Memory B cell (primary cell): ENCODE measurements at regions not wholly inside any gene's neighbourhood (a gene's known extent, or its start where the extent isn't known, plus 50 kb on each side); places are given as distances from the start of the nearest gene placed in this dataset.
"Not testable (repeated sequence)": the region's sequence is repeated elsewhere in the genome, so short reads cannot be mapped to it uniquely, and the experiment has no call there.

ENCODE experiments used
- ATAC-seq: fragments of 150-1000 bp; cut with Tn5 transposase; 2 replicates; pipeline ENCODE4 v1.10.0; 2021; ENCODE audit warnings: low read depth, mild to moderate bottlenecking, moderate library complexity
- DNase-seq, 2 donors: peaks; one replicate each; pipeline ENCODE4 v3.0.0; 2022; ENCODE audit warnings: low spot score in 2 of 2
- H3K27ac Mint-ChIP-seq: one replicate; pipeline ENCODE4 v1.8.0; 2022; ENCODE audit warnings: mild to moderate bottlenecking, moderate library complexity, mixed read lengths
- H3K27me3 Mint-ChIP-seq: one replicate; pipeline ENCODE4 v1.8.0; 2022; ENCODE audit warnings: mixed read lengths
- H3K36me3 Mint-ChIP-seq: one replicate; pipeline ENCODE4 v1.8.0; 2022; ENCODE audit warnings: mild to moderate bottlenecking, mixed read lengths
- H3K4me1 Mint-ChIP-seq: one replicate; pipeline ENCODE4 v1.8.0; 2022; ENCODE audit warnings: mixed read lengths
- H3K4me3 Mint-ChIP-seq: one replicate; pipeline ENCODE4 v1.8.0; 2022; ENCODE audit warnings: mild to moderate bottlenecking, moderate library complexity, mixed read lengths
- H3K9me3 Mint-ChIP-seq: one replicate; pipeline ENCODE4 v1.8.0; 2022; ENCODE audit warnings: mixed read lengths

- H3K27me3 Mint-ChIP-seq: peaks cover 11% of the 10 kb centered on the region
- not testable (repeated sequence) for DNase-seq, H3K9me3 Mint-ChIP-seq, H3K27ac Mint-ChIP-seq, H3K4me3 Mint-ChIP-seq, H3K36me3 Mint-ChIP-seq, H3K4me1 Mint-ChIP-seq
- peak; percentile 58 for ATAC-seq
Observed at GRCh38 chr7:76936346-76936745, 95.8 kb downstream of the SPDYE17 start.

GRCh38 chr7:76934711-76935110 lies 97.5 kb downstream of the SPDYE17 start:
- H3K27ac Mint-ChIP-seq, ATAC-seq, H3K4me1 Mint-ChIP-seq, H3K4me3 Mint-ChIP-seq, H3K9me3 Mint-ChIP-seq, H3K36me3 Mint-ChIP-seq, DNase-seq: not testable (repeated sequence)
- peaks cover 11% of the 10 kb centered on the region for H3K27me3 Mint-ChIP-seq

DNA sequence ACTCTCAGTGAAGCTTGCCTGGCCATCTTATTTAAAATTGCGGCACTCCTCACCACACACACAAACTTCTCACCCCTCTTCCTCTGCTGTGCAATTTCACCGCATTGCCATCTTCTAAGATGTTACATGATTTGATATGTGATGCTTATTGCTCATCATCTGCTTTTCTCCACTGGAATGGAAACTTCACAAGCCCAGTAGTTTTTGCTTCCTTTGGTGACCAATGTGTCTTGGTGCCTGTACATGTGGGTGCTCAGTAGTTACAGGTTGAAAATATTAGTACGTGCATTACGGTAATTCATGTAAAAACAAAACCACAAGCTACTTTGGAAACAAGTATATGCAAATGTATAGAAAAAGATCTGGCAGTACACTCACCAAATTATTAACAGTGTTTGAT lies 99.2 kb downstream of the SPDYE17 start:
- not testable (repeated sequence) for ATAC-seq, H3K4me3 Mint-ChIP-seq, H3K9me3 Mint-ChIP-seq, H3K27ac Mint-ChIP-seq, DNase-seq, H3K36me3 Mint-ChIP-seq, H3K4me1 Mint-ChIP-seq
- peaks cover 14% of the 10 kb centered on the region for H3K27me3 Mint-ChIP-seq

DNA sequence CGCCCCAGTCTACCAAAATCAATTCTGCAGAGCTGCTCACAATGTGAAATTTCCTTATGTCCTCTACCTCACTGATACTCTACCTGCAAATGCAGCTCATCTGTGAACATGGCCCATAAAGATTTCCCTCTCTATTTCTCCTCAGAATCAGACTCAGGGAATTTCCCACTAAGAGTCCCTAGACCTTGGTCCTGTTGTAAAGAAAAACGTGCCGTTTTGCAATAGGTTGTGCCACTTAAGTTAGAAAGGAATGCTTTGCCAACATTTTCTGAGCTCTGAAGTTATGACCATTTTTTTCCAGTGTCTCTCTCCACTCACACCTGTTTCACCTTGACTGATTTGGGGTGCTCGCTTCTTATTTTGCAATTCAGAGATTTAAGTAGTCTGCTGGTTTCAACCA lies 100.7 kb downstream of the SPDYE17 start:
- ATAC-seq, H3K27me3 Mint-ChIP-seq, H3K9me3 Mint-ChIP-seq, H3K36me3 Mint-ChIP-seq, H3K4me3 Mint-ChIP-seq, DNase-seq, H3K4me1 Mint-ChIP-seq, H3K27ac Mint-ChIP-seq: not testable (repeated sequence)

DNA sequence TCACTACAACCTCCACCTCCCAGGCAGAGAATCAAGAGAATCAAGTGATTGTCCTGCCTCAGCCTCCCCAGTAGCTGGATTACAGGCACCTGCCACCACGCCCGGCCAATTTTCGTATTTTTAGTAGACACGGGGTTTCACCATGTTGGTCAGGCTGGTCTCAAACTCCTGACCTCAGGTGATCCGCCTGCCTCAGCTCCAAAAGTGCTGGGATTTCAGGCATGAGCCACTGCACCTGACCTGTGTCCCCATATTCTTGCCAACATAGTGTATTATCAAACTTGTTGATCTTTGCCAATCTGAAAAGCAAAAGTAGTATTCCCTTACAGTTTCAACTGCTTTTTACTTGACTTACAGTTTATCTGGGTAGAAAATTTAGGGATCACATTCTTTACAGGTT lies 101.7 kb downstream of the SPDYE17 start:
- not testable (repeated sequence) for H3K36me3 Mint-ChIP-seq, DNase-seq, H3K9me3 Mint-ChIP-seq, H3K27me3 Mint-ChIP-seq, H3K27ac Mint-ChIP-seq, H3K4me3 Mint-ChIP-seq, H3K4me1 Mint-ChIP-seq, ATAC-seq

- DNase-seq, H3K4me3 Mint-ChIP-seq, H3K27ac Mint-ChIP-seq, H3K4me1 Mint-ChIP-seq, ATAC-seq, H3K27me3 Mint-ChIP-seq, H3K9me3 Mint-ChIP-seq, H3K36me3 Mint-ChIP-seq: not testable (repeated sequence)
Observed at GRCh38 chr7:76928751-76929150, 103.4 kb downstream of the SPDYE17 start.

DNA sequence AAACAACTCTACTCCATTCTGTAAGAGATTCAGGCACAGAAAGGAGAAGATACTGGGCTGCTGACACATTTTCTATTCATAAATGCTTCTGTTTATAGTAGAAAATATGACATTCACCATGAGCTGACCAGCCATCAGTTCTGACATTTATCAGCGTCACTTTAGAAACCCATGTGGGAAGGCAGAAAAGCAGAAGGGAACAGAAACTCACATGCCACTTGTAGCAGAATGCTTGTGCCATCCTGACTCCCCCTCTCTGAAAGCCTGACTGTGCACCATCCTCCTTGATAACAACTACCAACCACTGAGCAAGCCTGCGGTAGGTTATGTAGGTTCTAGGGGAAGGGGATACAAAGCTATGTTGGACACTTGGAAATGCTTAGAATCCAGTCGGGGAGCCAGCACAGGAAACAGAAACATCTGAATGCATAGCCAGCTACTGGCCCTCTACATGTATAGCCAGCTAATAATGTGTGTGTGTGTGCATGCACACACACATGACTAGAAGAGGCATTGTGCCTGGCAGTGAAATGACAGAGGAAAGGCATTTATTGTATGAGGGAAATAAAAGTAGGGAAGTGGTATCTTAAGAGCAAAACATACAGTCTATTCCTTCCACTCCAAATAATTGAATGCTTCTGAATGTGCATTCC lies 104.3 kb downstream of the SPDYE17 start:
- not testable (repeated sequence) for H3K9me3 Mint-ChIP-seq, H3K27ac Mint-ChIP-seq, H3K4me1 Mint-ChIP-seq, H3K27me3 Mint-ChIP-seq, DNase-seq, H3K36me3 Mint-ChIP-seq, H3K4me3 Mint-ChIP-seq
- peak; percentile 70 for ATAC-seq

- H3K4me3 Mint-ChIP-seq, H3K36me3 Mint-ChIP-seq, H3K4me1 Mint-ChIP-seq, H3K9me3 Mint-ChIP-seq, DNase-seq, ATAC-seq, H3K27ac Mint-ChIP-seq: not testable (repeated sequence)
- peaks cover 10% of the 10 kb centered on the region for H3K27me3 Mint-ChIP-seq
Observed at GRCh38 chr7:76926416-76926815, 105.7 kb downstream of the SPDYE17 start.

GRCh38 chr7:76924756-76925155 lies 107.4 kb downstream of the SPDYE17 start:
- ATAC-seq, H3K36me3 Mint-ChIP-seq, DNase-seq, H3K4me3 Mint-ChIP-seq, H3K27ac Mint-ChIP-seq, H3K9me3 Mint-ChIP-seq, H3K4me1 Mint-ChIP-seq: not testable (repeated sequence)
- H3K27me3 Mint-ChIP-seq: peaks cover 13% of the 10 kb centered on the region

- not testable (repeated sequence) for H3K9me3 Mint-ChIP-seq, H3K27ac Mint-ChIP-seq, H3K4me3 Mint-ChIP-seq, DNase-seq, H3K36me3 Mint-ChIP-seq, ATAC-seq, H3K4me1 Mint-ChIP-seq
- peaks cover 11% of the 10 kb centered on the region for H3K27me3 Mint-ChIP-seq
Observed at GRCh38 chr7:76918619-76919018, 113.5 kb downstream of the SPDYE17 start.

GRCh38 chr7:76914361-76914760 lies 117.8 kb downstream of the SPDYE17 start:
- not testable (repeated sequence) for DNase-seq, H3K36me3 Mint-ChIP-seq, H3K27ac Mint-ChIP-seq, H3K4me1 Mint-ChIP-seq, H3K4me3 Mint-ChIP-seq, H3K9me3 Mint-ChIP-seq, ATAC-seq, H3K27me3 Mint-ChIP-seq

DNA sequence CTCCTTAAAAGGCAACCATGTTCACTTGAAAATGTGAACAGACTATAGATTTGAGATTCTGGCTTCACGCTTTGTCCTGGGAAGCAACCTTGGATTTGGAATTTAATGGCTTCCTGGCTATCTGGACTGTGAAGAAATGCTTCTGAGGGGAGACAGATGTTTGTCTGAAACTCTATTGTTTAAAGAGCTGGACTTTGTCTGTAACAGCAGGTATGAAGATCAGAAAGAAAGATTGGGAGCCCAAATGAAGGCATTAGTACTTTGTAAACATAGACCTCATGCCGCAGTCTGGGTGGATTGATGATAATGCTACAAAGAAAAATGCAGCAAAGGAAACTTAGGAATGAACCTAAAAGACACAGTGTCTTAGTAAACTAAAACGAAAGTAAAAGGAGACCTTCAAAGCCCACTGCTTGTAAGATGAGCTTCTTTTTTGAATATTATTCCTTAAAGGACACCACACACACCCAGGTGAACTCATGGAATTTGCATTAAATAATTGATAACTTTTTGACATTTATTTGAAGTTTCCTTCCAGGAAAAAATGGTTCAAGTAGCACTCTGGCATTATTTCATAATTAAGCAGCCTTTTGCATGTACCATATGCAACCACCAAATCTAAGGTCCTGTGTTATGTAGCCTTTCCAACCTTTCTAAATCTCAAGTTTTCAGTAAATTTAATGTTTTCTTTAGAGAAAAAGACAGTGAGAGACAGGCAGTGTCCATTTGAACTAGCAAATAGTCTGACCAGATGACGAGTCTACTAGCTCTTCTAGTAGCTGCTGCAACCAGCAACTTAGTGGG lies 119.9 kb downstream of the SPDYE17 start:
- not testable (repeated sequence) for H3K27me3 Mint-ChIP-seq, ATAC-seq, H3K9me3 Mint-ChIP-seq, H3K27ac Mint-ChIP-seq, H3K36me3 Mint-ChIP-seq, H3K4me1 Mint-ChIP-seq, H3K4me3 Mint-ChIP-seq, DNase-seq

DNA sequence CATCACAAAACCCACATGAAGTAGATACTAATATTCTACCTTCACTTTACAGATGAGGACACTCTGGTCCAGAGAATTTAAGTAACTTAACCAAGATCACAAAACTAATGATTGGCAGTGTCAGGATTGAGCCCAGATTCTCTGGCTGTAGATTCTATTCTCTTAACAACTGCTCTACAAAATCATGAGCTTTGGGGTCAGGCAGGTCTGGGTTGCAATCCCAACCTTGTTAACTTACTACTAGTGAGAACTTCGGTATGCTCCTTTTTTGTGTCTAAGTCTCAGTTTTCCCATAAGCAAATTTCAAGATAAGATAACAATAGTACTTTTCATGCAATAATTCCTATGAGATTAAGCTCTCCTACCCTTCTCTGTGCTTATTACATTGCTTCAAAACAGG lies 127.5 kb downstream of the SPDYE17 start:
- not testable (repeated sequence) for H3K9me3 Mint-ChIP-seq, H3K4me3 Mint-ChIP-seq, H3K4me1 Mint-ChIP-seq, H3K36me3 Mint-ChIP-seq, DNase-seq, H3K27me3 Mint-ChIP-seq, H3K27ac Mint-ChIP-seq, ATAC-seq

GRCh38 chr7:76901944-76902710 lies 130.0 kb downstream of the SPDYE17 start:
- ATAC-seq, H3K36me3 Mint-ChIP-seq, H3K4me1 Mint-ChIP-seq, DNase-seq, H3K27ac Mint-ChIP-seq, H3K4me3 Mint-ChIP-seq, H3K9me3 Mint-ChIP-seq, H3K27me3 Mint-ChIP-seq: not testable (repeated sequence)
